ENCODE measurements at regions not wholly inside any gene's neighbourhood (a gene's known extent, or its start where the extent isn't known, plus 50 kb on each side); places are given as distances from the start of the nearest gene placed in this dataset.

DNA sequence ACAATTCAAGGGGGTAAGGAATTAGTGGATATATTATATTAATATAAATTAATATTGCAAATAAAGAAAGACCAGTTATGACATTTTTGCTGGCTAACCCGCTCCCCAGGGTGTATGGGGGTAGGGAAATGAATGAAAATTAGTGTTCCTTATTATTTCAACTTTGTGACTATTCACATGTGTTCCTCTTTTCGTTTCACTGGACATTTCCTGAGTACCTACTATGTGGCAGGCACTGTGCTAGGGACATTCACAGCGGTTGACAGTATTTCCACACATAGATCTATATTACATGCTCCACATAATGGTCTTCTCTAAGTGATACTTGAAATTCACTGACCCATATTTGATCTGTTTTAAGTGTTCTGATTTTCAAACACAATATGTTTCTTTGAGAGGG, 129.8 kb upstream of the USP15 start:
- TF ChIP-seq EZH2 (IDR thresholded peaks at IDR 0.05; ENCODE audit: borderline replicate concordance, low read length) (no peak), CTCF (conservative IDR thresholded peaks at IDR 0.05 in 1 of 2, IDR thresholded peaks at IDR 0.05 in 1 of 2; ENCODE audit: extremely low read depth in 1 of 2, insufficient read depth in 1 of 2, low read depth in 1 of 2, low read length in 2 of 2) (no peak)

All from mammary epithelial cell (primary cell).